Testis (tissue), 2 donors: ENCODE measurements at regions not wholly inside any gene's neighbourhood (a gene's known extent, or its start where the extent isn't known, plus 50 kb on each side); places are given as distances from the start of the nearest gene placed in this dataset.

ENCODE experiments used
- CTCF ChIP-seq, 3 experiments: fragments of 450-650 bp in 2 of 3; fragments of 200-600 bp in 1 of 3; sonication (generic) in 1 of 3; IDR thresholded peaks; one replicate each; pipeline ENCODE4 v1.5.1; 2016 to 2019; ENCODE audit warnings: antibody characterized with exemption in 3 of 3, mild to moderate bottlenecking in 2 of 3, moderate library complexity in 1 of 3
- POLR2A ChIP-seq: fragments of 450-650 bp; IDR thresholded peaks from one replicate; pipeline ENCODE4 v1.6.1; 2017; ENCODE audit warnings: antibody characterized with exemption, mild to moderate bottlenecking, moderate library complexity

GRCh38 chr2:138312061-138312460 lies 189.5 kb upstream of the SPOPL start:
- no peak for TF ChIP-seq POLR2A
- no peak for TF ChIP-seq CTCF (IDR thresholded peaks at IDR 0.05)
